ENCODE measurements at regions not wholly inside any gene's neighbourhood (a gene's known extent, or its start where the extent isn't known, plus 50 kb on each side); places are given as distances from the start of the nearest gene placed in this dataset.

GRCh38 chr7:130880668-130881067, 146.7 kb upstream of the KLF14 start:
- WGBS, 2 donors, result 58 to 69% methylated on average over 5 of the region's 5 CpGs
- peaks cover 0 to 55% (median 20%) of the 10 kb centered on the region in 3 donors for H3K36me3 ChIP-seq
- no peaks in the 10 kb centered on the region for H3K9me3 ChIP-seq
- peak overlapping the region; percentile 61 to 94 (median 76) for H3K27ac ChIP-seq
- TF ChIP-seq POLR2A (IDR thresholded peaks at IDR 0.05) (peak in 1 of 2 donors; percentile 14), EP300 (IDR thresholded peaks at IDR 0.05) (peak in 1 of 2 donors; percentile 87), CTCF (IDR thresholded peaks at IDR 0.05) (peak in 1 of 5 experiments; percentile 9)
- H3K27me3 ChIP-seq, result no peaks in the 10 kb centered on the region
- peak in 1 of 2 donors; percentile 80 for DNase-seq (ENCODE audit: low spot score in 2 of 2)
- H3K4me3 ChIP-seq, result no peak overlapping the region
- peaks cover 0 to 86% (median 55%) of the 10 kb centered on the region in 4 donors for H3K4me1 ChIP-seq

- no peak for TF ChIP-seq POLR2A (IDR thresholded peaks at IDR 0.05)
- TF ChIP-seq CTCF (IDR thresholded peaks at IDR 0.05), result no peak
- TF ChIP-seq EP300 (IDR thresholded peaks at IDR 0.05), result no peak
- no peak for DNase-seq (ENCODE audit: low spot score in 2 of 2)
- Histone ChIP-seq H3K27me3 (no peaks in the 10 kb centered on the region), H3K4me1 (peaks cover 0 to 86% (median 51%) of the 10 kb centered on the region in 4 donors), H3K36me3 (peaks cover 0 to 61% (median 20%) of the 10 kb centered on the region in 3 donors), H3K9me3 (no peaks in the 10 kb centered on the region), H3K4me3 (no peak overlapping the region), H3K27ac (peak overlapping the region; percentile 61 to 94 (median 76))
- WGBS, 2 donors, result 29 to 38% methylated on average over 3 of the region's 3 CpGs
These were observed 147.2 kb upstream of the KLF14 start for GRCh38 chr7:130881091-130881798.

- Histone ChIP-seq H3K4me3 (no peak overlapping the region), H3K36me3 (peaks cover 0 to 62% (median 20%) of the 10 kb centered on the region in 3 donors), H3K27ac (peak overlapping the region; percentile 61 to 94 (median 76)), H3K9me3 (no peaks in the 10 kb centered on the region), H3K27me3 (no peaks in the 10 kb centered on the region), H3K4me1 (peaks cover 0 to 86% (median 50%) of the 10 kb centered on the region in 4 donors)
- 61 to 63% methylated on average over 5 of the region's 5 CpGs for WGBS, 2 donors
- TF ChIP-seq CTCF (IDR thresholded peaks at IDR 0.05) (no peak), EP300 (IDR thresholded peaks at IDR 0.05) (no peak), POLR2A (IDR thresholded peaks at IDR 0.05) (no peak)
- no peak for DNase-seq (ENCODE audit: low spot score in 2 of 2)
These were observed 147.8 kb upstream of the KLF14 start for GRCh38 chr7:130881799-130882141.

- no peaks in the 10 kb centered on the region for H3K27me3 ChIP-seq
- peaks cover 0 to 58% (median 20%) of the 10 kb centered on the region in 3 donors for H3K36me3 ChIP-seq
- no peaks in the 10 kb centered on the region for H3K9me3 ChIP-seq
- peak in 1 of 2 donors; percentile 4 for DNase-seq (ENCODE audit: low spot score in 2 of 2)
- 61 to 90% methylated on average over 2 of the region's 2 CpGs for WGBS, 2 donors
- no peak for TF ChIP-seq CTCF (IDR thresholded peaks at IDR 0.05)
- TF ChIP-seq EP300 (IDR thresholded peaks at IDR 0.05), result no peak
- no peak for TF ChIP-seq POLR2A (IDR thresholded peaks at IDR 0.05)
- peak overlapping the region; percentile 61 to 94 (median 76) for H3K27ac ChIP-seq
- H3K4me3 ChIP-seq, result no peak overlapping the region
- peaks cover 0 to 86% (median 54%) of the 10 kb centered on the region in 4 donors for H3K4me1 ChIP-seq
These were observed 148.4 kb upstream of the KLF14 start for GRCh38 chr7:130882396-130882795.

- H3K4me1 ChIP-seq, result peaks cover 0 to 92% (median 63%) of the 10 kb centered on the region in 4 donors
These were observed 149.9 kb upstream of the KLF14 start for GRCh38 chr7:130883928-130884327.

More at GRCh38 chr7:130883928-130884327, 149.9 kb upstream of the KLF14 start:
- H3K4me3 ChIP-seq, result no peak overlapping the region
- H3K27ac ChIP-seq, result peak overlapping the region in 3 of 4 donors; percentile 48 to 94 (median 88)
- peaks cover 0 to 56% (median 20%) of the 10 kb centered on the region in 3 donors for H3K36me3 ChIP-seq
- TF ChIP-seq CTCF (IDR thresholded peaks at IDR 0.05), result no peak
- TF ChIP-seq POLR2A (IDR thresholded peaks at IDR 0.05), result no peak
- TF ChIP-seq EP300 (IDR thresholded peaks at IDR 0.05), result no peak
- no peaks in the 10 kb centered on the region for H3K9me3 ChIP-seq
- WGBS, 2 donors, result 94 to 95% methylated on average over 6 of the region's 6 CpGs
- H3K27me3 ChIP-seq, result no peaks in the 10 kb centered on the region
- DNase-seq (ENCODE audit: low spot score in 2 of 2), result peak in 1 of 2 donors; percentile 3

Data from tibial nerve (tissue), 4 donors.